GM18499 (cell line): ENCODE measurements at regions not wholly inside any gene's neighbourhood (a gene's known extent, or its start where the extent isn't known, plus 50 kb on each side); places are given as distances from the start of the nearest gene placed in this dataset.

Source experiments
- ATAC-seq: cut with Tn5 transposase; IDR thresholded peaks from one replicate; pipeline ENCODE4 v1.9.1; 2021; ENCODE audit warnings: moderate number of reproducible peaks; ENCODE audit not compliant: insufficient read depth, unreplicated experiment

- no peak for ATAC-seq
Measured at GRCh38 chr6:170106906-170107525, 183.9 kb downstream of the DLL1 start.

DNA sequence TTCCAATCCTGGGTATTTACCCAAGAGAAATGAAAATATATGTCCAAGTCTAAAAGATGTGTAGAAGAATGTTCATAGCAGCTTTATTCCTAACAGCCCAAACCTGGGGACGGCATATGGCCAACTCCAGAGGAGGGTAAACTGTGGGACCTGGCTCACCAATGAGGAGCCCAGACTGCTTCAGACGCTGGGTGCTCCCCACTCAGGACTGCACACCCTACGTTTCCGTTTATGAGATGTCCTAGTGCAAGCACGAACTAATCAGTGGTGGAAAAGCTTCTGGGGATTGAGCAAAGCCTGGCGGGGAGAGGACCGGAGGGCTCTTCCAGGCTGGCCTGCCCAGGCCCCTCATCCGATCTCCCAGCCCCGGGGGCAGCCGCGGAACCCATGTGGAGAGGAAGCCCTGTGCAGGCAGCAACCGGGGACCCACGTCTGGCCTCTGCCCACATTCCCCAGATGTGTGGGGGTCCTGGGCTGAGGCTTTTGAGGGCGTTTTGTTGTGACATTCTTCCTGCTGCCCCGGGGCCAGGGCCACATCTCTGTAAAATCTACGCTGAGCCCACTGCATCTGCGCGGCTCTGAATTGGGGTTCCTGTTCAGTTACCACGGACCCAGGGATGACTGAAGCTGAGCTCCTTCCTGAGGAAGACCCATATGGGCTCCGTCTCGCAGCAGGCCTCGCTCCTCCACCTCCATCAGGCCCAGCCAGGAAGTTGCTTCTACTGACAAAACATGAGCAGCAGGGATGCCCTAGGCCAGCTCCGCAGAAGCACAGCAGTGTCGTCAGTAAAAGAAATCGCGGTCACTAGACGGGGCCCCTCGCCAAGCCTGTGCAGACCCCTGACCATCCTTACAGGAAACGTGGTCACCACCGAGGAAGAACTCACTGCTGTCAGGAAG, 188.0 kb downstream of the DLL1 start:
- ATAC-seq = no peak

DNA sequence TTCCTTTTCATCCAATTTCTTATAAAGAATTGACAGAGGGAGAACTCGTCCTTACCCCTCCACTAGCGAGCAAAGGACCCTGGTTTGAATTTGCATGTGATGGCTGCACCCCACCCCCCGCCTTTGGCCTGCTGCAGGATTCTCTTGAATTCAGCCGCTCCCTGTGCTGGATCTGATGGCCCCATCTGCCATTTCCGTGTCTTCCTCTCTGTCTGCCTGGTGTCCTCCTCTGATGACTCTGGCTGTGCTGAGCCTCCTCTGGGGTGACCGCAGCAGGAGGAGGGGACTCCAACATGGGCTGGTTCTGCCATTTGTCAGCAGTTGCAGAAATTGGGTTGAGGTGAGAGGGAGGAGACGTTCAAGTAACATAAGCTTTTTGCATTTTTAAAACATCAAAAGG, 188.8 kb downstream of the DLL1 start:
- ATAC-seq = no peak

- ATAC-seq = no peak
Measured at GRCh38 chr6:170101281-170102035, 189.4 kb downstream of the DLL1 start.

- no peak for ATAC-seq
Measured at GRCh38 chr6:170100046-170100445, 190.8 kb downstream of the DLL1 start.

- ATAC-seq = no peak
Measured at GRCh38 chr6:170099387-170099786, 191.5 kb downstream of the DLL1 start.

GRCh38 chr6:170098428-170099170, 192.3 kb downstream of the DLL1 start:
- ATAC-seq = no peak

GRCh38 chr6:170097505-170098427, 193.1 kb downstream of the DLL1 start:
- ATAC-seq = no peak

DNA sequence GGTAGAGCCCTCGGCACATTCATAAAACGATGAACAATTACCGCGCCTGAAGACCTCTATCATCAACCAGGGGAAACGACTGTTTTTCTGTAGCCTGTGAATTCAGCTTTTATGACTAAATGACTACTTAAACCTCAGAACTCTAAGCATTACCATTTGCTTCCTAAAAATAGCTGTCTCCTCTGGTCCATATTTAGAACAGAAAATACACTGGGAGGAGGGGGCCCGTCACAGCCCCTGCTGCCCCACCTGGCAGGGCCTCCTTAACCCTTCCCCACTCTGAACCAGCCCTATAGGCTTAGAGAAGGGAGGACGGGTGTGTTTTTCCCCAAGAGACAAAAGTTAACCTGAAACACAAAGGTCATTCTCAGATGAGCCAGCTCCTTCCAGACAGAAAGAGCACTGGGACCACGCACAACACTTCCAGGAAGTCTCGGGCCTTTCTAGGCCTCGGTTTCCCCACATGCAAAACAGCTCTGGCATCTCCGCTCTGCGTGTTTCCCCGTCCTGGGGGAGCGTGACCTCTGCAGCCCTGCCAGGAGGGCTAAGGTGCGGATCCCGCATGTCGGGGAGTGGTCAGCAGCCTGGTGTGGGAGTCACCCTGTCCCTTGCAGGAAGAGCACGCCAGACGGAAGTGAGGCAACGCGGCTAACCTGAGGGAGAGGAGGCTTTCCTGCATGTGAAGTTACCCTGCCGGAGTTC, 193.9 kb downstream of the DLL1 start:
- ATAC-seq = no peak

DNA sequence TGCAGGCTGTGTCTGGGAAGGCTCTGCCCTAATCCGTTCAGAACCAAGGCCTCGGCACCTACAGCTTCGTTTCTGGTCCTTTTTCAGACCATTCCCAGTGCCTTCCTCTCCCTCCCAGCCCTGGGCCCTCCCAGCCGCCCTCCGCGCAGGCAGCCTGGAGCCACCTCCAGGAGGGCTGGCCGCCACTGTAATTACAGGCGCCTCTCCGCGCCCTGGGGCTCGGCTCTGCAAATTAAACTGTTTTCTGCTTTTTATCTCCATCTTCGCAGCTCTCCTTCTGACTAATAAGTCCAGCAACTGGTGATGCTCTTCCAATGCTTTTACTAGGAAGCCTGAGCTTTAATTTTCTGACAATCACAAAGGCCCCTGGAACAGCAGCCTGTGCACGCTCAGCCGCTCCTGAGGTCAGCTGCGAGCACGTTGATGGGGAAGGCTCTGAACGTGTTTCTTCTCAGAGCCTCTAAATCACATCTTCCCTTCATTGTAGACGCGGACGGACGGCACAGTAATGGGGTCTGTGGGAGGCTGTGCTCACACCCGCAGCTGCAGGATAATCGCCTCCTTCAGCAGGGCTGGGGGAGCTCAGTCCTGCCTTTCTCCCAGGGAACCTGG, 194.6 kb downstream of the DLL1 start:
- ATAC-seq = no peak

DNA sequence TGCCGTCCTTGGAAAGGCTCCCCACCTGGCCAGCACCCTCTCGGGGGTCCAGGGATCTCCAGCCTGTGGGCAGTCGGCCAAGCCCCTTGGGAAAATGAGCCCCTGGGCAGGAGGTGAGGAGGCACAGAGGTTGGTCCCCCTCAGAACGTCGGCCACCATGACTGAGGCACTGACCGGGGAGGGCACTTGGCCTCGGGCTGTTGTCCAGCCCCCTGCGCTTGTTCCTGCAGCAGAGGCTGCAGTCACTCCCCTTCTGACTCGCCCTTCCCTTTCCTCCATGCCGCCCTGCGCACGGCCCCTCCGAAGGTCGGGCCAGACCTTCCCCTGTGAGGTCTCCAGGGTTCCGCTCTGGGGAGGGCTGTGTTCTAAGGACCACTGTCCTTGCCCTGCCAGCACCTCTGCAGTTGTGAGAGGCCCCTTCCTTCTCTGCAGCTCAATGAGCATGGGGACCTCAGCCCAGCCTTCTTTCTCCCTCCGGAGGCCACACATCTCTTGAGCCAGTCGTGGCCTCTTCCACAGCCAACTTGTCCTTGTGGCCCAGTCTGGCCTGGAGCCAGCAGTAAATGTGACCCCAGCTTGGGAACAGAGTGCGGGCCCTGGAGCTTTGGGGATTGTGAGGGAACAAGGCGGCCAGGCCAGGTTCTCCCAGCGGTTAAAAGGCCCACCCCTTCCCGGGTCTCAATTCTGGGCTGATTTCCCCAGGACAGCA, 195.5 kb downstream of the DLL1 start:
- no peak for ATAC-seq

GRCh38 chr6:170094686-170095272, 196.1 kb downstream of the DLL1 start:
- ATAC-seq = no peak

- no peak for ATAC-seq
Measured at GRCh38 chr6:170093658-170094596, 197.0 kb downstream of the DLL1 start.

DNA sequence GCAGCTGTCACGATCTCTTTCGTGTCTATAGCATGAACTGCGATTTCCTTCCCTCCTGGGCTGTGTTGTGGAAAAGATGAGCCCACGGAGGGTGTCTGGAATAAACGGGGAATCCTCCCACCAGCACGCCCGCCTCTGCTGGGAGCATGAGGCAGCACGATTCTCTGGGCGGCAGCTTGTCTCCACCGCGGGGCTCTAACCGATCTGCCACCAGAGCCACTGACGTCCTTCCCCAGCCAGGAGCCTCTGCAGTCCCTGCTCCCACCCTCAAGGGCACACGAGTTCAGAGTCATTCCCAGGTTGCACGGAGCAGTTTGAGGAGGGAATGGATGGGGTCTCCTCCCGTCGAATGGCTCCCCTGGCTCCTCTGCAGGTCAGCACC, 197.6 kb downstream of the DLL1 start:
- ATAC-seq = no peak

DNA sequence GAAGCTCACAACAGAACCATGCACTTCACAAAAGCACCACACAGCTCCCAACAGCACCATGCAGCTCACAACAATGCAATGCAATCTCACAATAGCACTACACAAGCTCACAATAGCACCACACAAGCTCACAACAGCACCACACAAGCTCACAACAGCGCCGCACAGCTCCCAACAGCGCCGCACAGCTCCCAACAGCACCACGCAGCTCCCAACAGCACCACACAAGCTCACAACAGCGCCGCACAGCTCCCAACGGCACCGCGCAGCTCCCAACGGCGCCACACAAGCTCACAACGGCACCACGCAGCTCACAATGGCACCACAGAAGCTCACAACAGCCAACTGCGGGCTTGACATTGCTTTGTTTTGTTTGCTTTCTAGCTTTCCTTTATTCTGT, 198.1 kb downstream of the DLL1 start:
- no peak for ATAC-seq
